ENCODE measurements at regions not wholly inside any gene's neighbourhood (a gene's known extent, or its start where the extent isn't known, plus 50 kb on each side); places are given as distances from the start of the nearest gene placed in this dataset.

- DNase-seq (ENCODE audit: low spot score) (no peak), ATAC-seq (no peak)
- Mint-ChIP-seq H3K27ac (no peak overlapping the region), H3K36me3 (ENCODE audit: low read depth) (no peaks in the 10 kb centered on the region; the same call in 2 of the 3 replicates), H3K27me3 (ENCODE audit: insufficient read depth, low read depth, poor library complexity) (peaks cover 9% of the 10 kb centered on the region), H3K9me3 (peaks cover 6% of the 10 kb centered on the region; the same call in 2 of the 3 replicates), H3K4me3 (no peak overlapping the region), H3K4me1 (peaks cover 17% of the 10 kb centered on the region)
- H2AFZ ChIP-seq: no peak overlapping the region
- TF ChIP-seq CTCF (conservative IDR thresholded peaks at IDR 0.05; ENCODE audit: low read depth in 2 of 2) (no peak), STAT1 (IDR thresholded peaks at IDR 0.05; ENCODE audit: unreplicated experiment) (no peak), ETS1 (IDR thresholded peaks at IDR 0.05) (no peak), EZH2phosphoT487 (IDR thresholded peaks at IDR 0.05; ENCODE audit: unreplicated experiment) (no peak), ZNF114 (CRISPR knock-in tag; IDR thresholded peaks at IDR 0.05) (no peak), ZNF462 (CRISPR knock-in tag; IDR thresholded peaks at IDR 0.05) (no peak), CREB1 (CRISPR knock-in tag; IDR thresholded peaks at IDR 0.05; ENCODE audit: low read depth) (no peak), NANOG (IDR thresholded peaks at IDR 0.05; ENCODE audit: borderline replicate concordance) (no peak)
- H3K36me3 ChIP-seq (ENCODE audit: insufficient read depth): no peaks in the 10 kb centered on the region; the same call in 1 of the 2 replicates
- no peak overlapping the region for H3K27ac ChIP-seq (ENCODE audit: low read depth)
- peaks cover 22% of the 10 kb centered on the region for H3K4me1 ChIP-seq (ENCODE audit: insufficient read depth)
- peaks cover 14% of the 10 kb centered on the region for H3K27me3 ChIP-seq (ENCODE audit: insufficient read depth)
- H3K4me3 ChIP-seq: no peak overlapping the region
- H3K79me2 ChIP-seq (replicated peaks; ENCODE audit: insufficient read depth): no peaks in the 10 kb centered on the region
- no peaks in the 10 kb centered on the region for H3F3A ChIP-seq (replicated peaks; ENCODE audit: low read depth)
- H4K20me1 ChIP-seq (replicated peaks; ENCODE audit: insufficient read depth): no peaks in the 10 kb centered on the region
- peaks cover 47% of the 10 kb centered on the region for H3K9me2 ChIP-seq (ENCODE audit: insufficient read depth)
- no peak overlapping the region for H3K4me2 ChIP-seq
These were observed 595.7 kb upstream of the KLF4 start for GRCh38 chr9:108085294-108085693.

All from GM23338 (cell line).